Uterus (tissue), 2 donors: ENCODE measurements at regions not wholly inside any gene's neighbourhood (a gene's known extent, or its start where the extent isn't known, plus 50 kb on each side); places are given as distances from the start of the nearest gene placed in this dataset.

Experiments used
- POLR2A ChIP-seq, 2 donors: fragments of 450-650 bp; IDR thresholded peaks; one replicate each; pipeline ENCODE4 v1.6.1; 2016; ENCODE audit warnings: antibody characterized with exemption in 2 of 2, mild to moderate bottlenecking in 1 of 2, moderate library complexity in 1 of 2
- TF ChIP-seq, protein P1 (sequence below), 4 experiments: fragments of 200-600 bp in 2 of 4; fragments of 450-650 bp in 2 of 4; sonication (generic) in 2 of 4; IDR thresholded peaks; one replicate each; pipeline ENCODE4 v1.5.1; 2016 to 2019; ENCODE audit warnings: antibody characterized with exemption in 4 of 4, mild to moderate bottlenecking in 2 of 4, moderate library complexity in 1 of 4

DNA sequence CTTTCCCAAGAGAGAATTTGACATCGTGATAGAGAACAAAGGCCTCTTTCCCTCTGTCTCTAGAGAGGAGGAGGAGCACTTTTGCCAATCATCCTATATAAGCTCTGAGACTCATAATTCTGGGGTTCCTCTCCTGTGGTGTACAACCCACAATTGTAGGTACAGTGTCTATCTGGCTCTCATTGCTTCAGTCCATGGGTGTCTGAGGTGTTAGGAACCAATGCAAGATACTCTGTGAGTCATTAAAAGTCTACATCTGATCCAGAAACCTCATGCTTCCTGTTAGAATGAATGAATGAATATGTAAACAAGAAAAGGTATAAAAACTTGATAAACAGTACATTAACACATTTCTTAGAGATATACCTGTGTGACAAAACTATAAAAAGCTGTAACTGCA, 356.7 kb downstream of the QKI start:
- TF ChIP-seq, protein P1, sequence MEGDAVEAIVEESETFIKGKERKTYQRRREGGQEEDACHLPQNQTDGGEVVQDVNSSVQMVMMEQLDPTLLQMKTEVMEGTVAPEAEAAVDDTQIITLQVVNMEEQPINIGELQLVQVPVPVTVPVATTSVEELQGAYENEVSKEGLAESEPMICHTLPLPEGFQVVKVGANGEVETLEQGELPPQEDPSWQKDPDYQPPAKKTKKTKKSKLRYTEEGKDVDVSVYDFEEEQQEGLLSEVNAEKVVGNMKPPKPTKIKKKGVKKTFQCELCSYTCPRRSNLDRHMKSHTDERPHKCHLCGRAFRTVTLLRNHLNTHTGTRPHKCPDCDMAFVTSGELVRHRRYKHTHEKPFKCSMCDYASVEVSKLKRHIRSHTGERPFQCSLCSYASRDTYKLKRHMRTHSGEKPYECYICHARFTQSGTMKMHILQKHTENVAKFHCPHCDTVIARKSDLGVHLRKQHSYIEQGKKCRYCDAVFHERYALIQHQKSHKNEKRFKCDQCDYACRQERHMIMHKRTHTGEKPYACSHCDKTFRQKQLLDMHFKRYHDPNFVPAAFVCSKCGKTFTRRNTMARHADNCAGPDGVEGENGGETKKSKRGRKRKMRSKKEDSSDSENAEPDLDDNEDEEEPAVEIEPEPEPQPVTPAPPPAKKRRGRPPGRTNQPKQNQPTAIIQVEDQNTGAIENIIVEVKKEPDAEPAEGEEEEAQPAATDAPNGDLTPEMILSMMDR (IDR thresholded peaks at IDR 0.05) = no peak
- TF ChIP-seq POLR2A (IDR thresholded peaks at IDR 0.05) = no peak
